AML-193 (cell line): ENCODE measurements at regions not wholly inside any gene's neighbourhood (a gene's known extent, or its start where the extent isn't known, plus 50 kb on each side); places are given as distances from the start of the nearest gene placed in this dataset.
"Not testable (repeated sequence)": the region's sequence is repeated elsewhere in the genome, so short reads cannot be mapped to it uniquely, and the experiment has no call there.

Experiments used
- DNase-seq, 2 experiments: peaks; one replicate each; lab custom pipeline; 2025; lab: John Stamatoyannopoulos, UW

- DNase-seq = no peak
Measured at GRCh38 chr9:18032636-18033035, 441.3 kb upstream of the ADAMTSL1 start.

- DNase-seq = no peak
Measured at GRCh38 chr9:18036422-18037187, 437.3 kb upstream of the ADAMTSL1 start.

GRCh38 chr9:18037981-18038380 is 436.0 kb upstream of the ADAMTSL1 start:
- no peak for DNase-seq

GRCh38 chr9:18040327-18040726 is 433.6 kb upstream of the ADAMTSL1 start:
- no peak for DNase-seq

GRCh38 chr9:18043978-18044377 is 430.0 kb upstream of the ADAMTSL1 start:
- DNase-seq = no peak

GRCh38 chr9:18045326-18045725 is 428.6 kb upstream of the ADAMTSL1 start:
- no peak for DNase-seq

GRCh38 chr9:18046068-18046467 is 427.9 kb upstream of the ADAMTSL1 start:
- DNase-seq = no peak

- no peak for DNase-seq
Measured at GRCh38 chr9:18051638-18052037, 422.3 kb upstream of the ADAMTSL1 start.

- no peak for DNase-seq
Measured at GRCh38 chr9:18052060-18052459, 421.9 kb upstream of the ADAMTSL1 start.

- DNase-seq = no peak
Measured at GRCh38 chr9:18056269-18056992, 417.5 kb upstream of the ADAMTSL1 start.

- no peak for DNase-seq
Measured at GRCh38 chr9:18056993-18057369, 417.0 kb upstream of the ADAMTSL1 start.

GRCh38 chr9:18058564-18059442 is 415.1 kb upstream of the ADAMTSL1 start:
- no peak for DNase-seq

- DNase-seq = no peak
Measured at GRCh38 chr9:18059447-18059846, 414.5 kb upstream of the ADAMTSL1 start.

- peak; percentile 0 to 10 for DNase-seq
Measured at GRCh38 chr9:18060269-18060934, 413.6 kb upstream of the ADAMTSL1 start.

- no peak for DNase-seq
Measured at GRCh38 chr9:18061332-18061731, 412.6 kb upstream of the ADAMTSL1 start.

GRCh38 chr9:18061856-18062255 is 412.1 kb upstream of the ADAMTSL1 start:
- DNase-seq = peak; percentile 0 to 1

GRCh38 chr9:18063856-18064390 is 410.0 kb upstream of the ADAMTSL1 start:
- no peak for DNase-seq

- not testable (repeated sequence) for DNase-seq
Measured at GRCh38 chr9:18066608-18067007, 407.3 kb upstream of the ADAMTSL1 start.

GRCh38 chr9:18067548-18068120 is 406.3 kb upstream of the ADAMTSL1 start:
- DNase-seq = no peak

- DNase-seq = no peak
Measured at GRCh38 chr9:18068900-18069299, 405.1 kb upstream of the ADAMTSL1 start.

- DNase-seq = no peak
Measured at GRCh38 chr9:18071651-18072060, 402.3 kb upstream of the ADAMTSL1 start.
